DND-41 (cell line): ENCODE measurements at regions not wholly inside any gene's neighbourhood (a gene's known extent, or its start where the extent isn't known, plus 50 kb on each side); places are given as distances from the start of the nearest gene placed in this dataset.

Experiments
- ATAC-seq: fragments of 200-7000 bp; cut with Tn5 transposase; 3 replicates; pipeline ENCODE4 v1.9.1; 2021; ENCODE audit warnings: low read depth; ENCODE audit not compliant: insufficient read depth
- DNase-seq: peaks from one replicate; pipeline ENCODE4 v3.0.0-alpha.2; 2020
- H2AFZ ChIP-seq: 2 replicates; pipeline ENCODE4 v1.6.0; 2012; ENCODE audit warnings: low read depth, low read length
- H3K27ac ChIP-seq: 2 replicates; pipeline ENCODE4 v1.5.1; 2012; ENCODE audit warnings: low read length, inconsistent platforms
- H3K27me3 ChIP-seq: fragments of 200-600 bp; sonication (generic); 2 replicates; pipeline ENCODE4 v1.6.0; 2012; ENCODE audit warnings: low read length, mild to moderate bottlenecking, inconsistent platforms; ENCODE audit not compliant: insufficient read depth, poor library complexity
- H3K36me3 ChIP-seq: 2 replicates; pipeline ENCODE4 v1.5.1; 2012; ENCODE audit warnings: low read length, inconsistent platforms; ENCODE audit not compliant: insufficient read depth
- H3K4me1 ChIP-seq: 2 replicates; pipeline ENCODE4 v1.5.1; 2012; ENCODE audit warnings: mild to moderate bottlenecking, low read length; ENCODE audit not compliant: insufficient read depth
- H3K4me2 ChIP-seq: 2 replicates; pipeline ENCODE4 v1.6.0; 2012; ENCODE audit warnings: mild to moderate bottlenecking, moderate library complexity, low read length, inconsistent platforms; ENCODE audit not compliant: insufficient read depth
- H3K4me3 ChIP-seq, 2 experiments: fragments of 200-600 bp in 1 of 2; shearing (Covaris generic) in 1 of 2; 2 replicates each; pipeline ENCODE4 v1.5.1; 2012 to 2016; ENCODE audit warnings: inconsistent platforms in 2 of 2, low read length in 2 of 2, mild to moderate bottlenecking in 2 of 2, low read depth in 1 of 2, moderate library complexity in 1 of 2
- H3K79me2 ChIP-seq: 2 replicates; pipeline ENCODE4 v1.6.0; 2012; ENCODE audit warnings: low read length, inconsistent platforms; ENCODE audit not compliant: insufficient read depth
- H3K9ac ChIP-seq: 2 replicates; pipeline ENCODE4 v1.6.0; 2012; ENCODE audit warnings: low read depth, mild to moderate bottlenecking, inconsistent platforms, low read length, moderate library complexity
- H3K9me3 ChIP-seq: 2 replicates; pipeline ENCODE4 v1.5.1; 2012; ENCODE audit warnings: low read length, moderate library complexity, mild to moderate bottlenecking, inconsistent platforms; ENCODE audit not compliant: insufficient read depth, severe bottlenecking
- H4K20me1 ChIP-seq: 2 replicates; pipeline ENCODE4 v1.6.0; 2012; ENCODE audit warnings: low read length; ENCODE audit not compliant: insufficient read depth
- CTCF ChIP-seq: IDR thresholded peaks from 2 replicates; pipeline ENCODE4 v1.5.1; 2012; ENCODE audit warnings: borderline replicate concordance, low read length, moderate library complexity, mild to moderate bottlenecking; ENCODE audit not compliant: poor library complexity, severe bottlenecking; ENCODE audit errors: extremely low read depth
- EZH2 ChIP-seq: IDR thresholded peaks from 3 replicates; pipeline ENCODE4 v1.6.1; 2012; ENCODE audit warnings: borderline replicate concordance, low read depth, mild to moderate bottlenecking, moderate library complexity, low read length, inconsistent platforms; ENCODE audit not compliant: severe bottlenecking

GRCh38 chr18:53946594-53946993 is 277.9 kb downstream of the MBD2 start:
- H3K27me3 ChIP-seq: no peaks in the 10 kb centered on the region
- no peaks in the 10 kb centered on the region for H3K4me1 ChIP-seq
- no peak overlapping the region for H3K27ac ChIP-seq
- no peaks in the 10 kb centered on the region for H3K79me2 ChIP-seq
- H4K20me1 ChIP-seq: no peaks in the 10 kb centered on the region
- ATAC-seq: no peak
- H3K9ac ChIP-seq: no peak overlapping the region
- no peak overlapping the region for H2AFZ ChIP-seq
- TF ChIP-seq CTCF: no peak
- TF ChIP-seq EZH2: no peak
- no peak overlapping the region for H3K4me2 ChIP-seq
- H3K4me3 ChIP-seq: no peak overlapping the region
- H3K9me3 ChIP-seq: peaks cover 17% of the 10 kb centered on the region
- DNase-seq: no peak
- no peaks in the 10 kb centered on the region for H3K36me3 ChIP-seq

- no peak overlapping the region for H3K9ac ChIP-seq
- H3K27ac ChIP-seq: no peak overlapping the region
- no peaks in the 10 kb centered on the region for H3K79me2 ChIP-seq
- no peaks in the 10 kb centered on the region for H3K36me3 ChIP-seq
- ATAC-seq (no peak), DNase-seq (peak; percentile 36)
- no peak for TF ChIP-seq EZH2
- no peak for TF ChIP-seq CTCF
- no peaks in the 10 kb centered on the region for H4K20me1 ChIP-seq
- H3K4me2 ChIP-seq: no peak overlapping the region
- no peak overlapping the region for H2AFZ ChIP-seq
- H3K4me3 ChIP-seq: no peak overlapping the region
- H3K27me3 ChIP-seq: no peaks in the 10 kb centered on the region
- peaks cover 18% of the 10 kb centered on the region for H3K9me3 ChIP-seq
- H3K4me1 ChIP-seq: no peaks in the 10 kb centered on the region
Measured at GRCh38 chr18:53944721-53945120, 279.7 kb downstream of the MBD2 start.

GRCh38 chr18:53943326-53943860 is 281.1 kb downstream of the MBD2 start:
- H3K27me3 ChIP-seq: no peaks in the 10 kb centered on the region
- no peaks in the 10 kb centered on the region for H3K79me2 ChIP-seq
- ATAC-seq (no peak), DNase-seq (no peak)
- H3K9ac ChIP-seq: no peak overlapping the region
- no peak overlapping the region for H2AFZ ChIP-seq
- H3K36me3 ChIP-seq: no peaks in the 10 kb centered on the region
- H3K4me3 ChIP-seq: no peak overlapping the region
- no peaks in the 10 kb centered on the region for H4K20me1 ChIP-seq
- peaks cover 18% of the 10 kb centered on the region for H3K9me3 ChIP-seq
- no peak for TF ChIP-seq EZH2
- TF ChIP-seq CTCF: no peak
- no peak overlapping the region for H3K4me2 ChIP-seq
- no peaks in the 10 kb centered on the region for H3K4me1 ChIP-seq
- H3K27ac ChIP-seq: no peak overlapping the region
